Tibial nerve (tissue), 4 donors: ENCODE measurements at regions not wholly inside any gene's neighbourhood (a gene's known extent, or its start where the extent isn't known, plus 50 kb on each side); places are given as distances from the start of the nearest gene placed in this dataset.

Source experiments
- EP300 ChIP-seq, 2 donors: sonication (generic); formaldehyde crosslinking; IDR thresholded peaks; one replicate each; pipeline ENCODE4 v1.6.1; 2017; ENCODE audit warnings: antibody characterized with exemption in 2 of 2, mild to moderate bottlenecking in 1 of 2
- POLR2A ChIP-seq, 2 donors: fragments of 450-650 bp; IDR thresholded peaks; one replicate each; pipeline ENCODE4 v1.6.1; 2017; ENCODE audit warnings: antibody characterized with exemption in 2 of 2, mild to moderate bottlenecking in 2 of 2, moderate library complexity in 2 of 2
- TF ChIP-seq, protein P1 (sequence below), 5 experiments: fragments of 200-600 bp in 3 of 5; fragments of 450-650 bp in 2 of 5; sonication (generic) in 3 of 5; IDR thresholded peaks; one replicate each; pipeline ENCODE4 v1.5.1; 2016 to 2019; ENCODE audit warnings: antibody characterized with exemption in 5 of 5, mild to moderate bottlenecking in 3 of 5, moderate library complexity in 2 of 5

DNA sequence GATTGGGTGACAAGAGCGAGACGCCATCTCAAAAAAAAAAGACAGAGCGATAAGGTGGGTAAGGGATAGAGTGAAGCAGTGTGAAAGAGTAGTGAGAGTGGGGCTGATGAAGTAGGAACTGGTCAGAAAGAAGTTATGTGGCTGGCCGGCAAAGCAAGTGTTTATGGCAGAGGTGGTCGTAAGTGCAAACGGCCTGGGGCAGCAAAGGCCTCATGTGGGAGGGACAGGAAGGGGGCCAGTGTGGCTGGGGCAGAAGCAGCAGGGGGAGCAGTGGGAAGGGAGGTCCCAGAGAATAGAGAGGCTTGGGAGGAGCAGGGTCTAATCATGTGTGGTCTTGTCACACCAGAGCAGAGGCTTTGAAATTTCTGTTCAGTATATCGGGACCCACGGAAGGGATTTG, 186.2 kb downstream of the HS3ST3B1 start:
- TF ChIP-seq, protein P1, sequence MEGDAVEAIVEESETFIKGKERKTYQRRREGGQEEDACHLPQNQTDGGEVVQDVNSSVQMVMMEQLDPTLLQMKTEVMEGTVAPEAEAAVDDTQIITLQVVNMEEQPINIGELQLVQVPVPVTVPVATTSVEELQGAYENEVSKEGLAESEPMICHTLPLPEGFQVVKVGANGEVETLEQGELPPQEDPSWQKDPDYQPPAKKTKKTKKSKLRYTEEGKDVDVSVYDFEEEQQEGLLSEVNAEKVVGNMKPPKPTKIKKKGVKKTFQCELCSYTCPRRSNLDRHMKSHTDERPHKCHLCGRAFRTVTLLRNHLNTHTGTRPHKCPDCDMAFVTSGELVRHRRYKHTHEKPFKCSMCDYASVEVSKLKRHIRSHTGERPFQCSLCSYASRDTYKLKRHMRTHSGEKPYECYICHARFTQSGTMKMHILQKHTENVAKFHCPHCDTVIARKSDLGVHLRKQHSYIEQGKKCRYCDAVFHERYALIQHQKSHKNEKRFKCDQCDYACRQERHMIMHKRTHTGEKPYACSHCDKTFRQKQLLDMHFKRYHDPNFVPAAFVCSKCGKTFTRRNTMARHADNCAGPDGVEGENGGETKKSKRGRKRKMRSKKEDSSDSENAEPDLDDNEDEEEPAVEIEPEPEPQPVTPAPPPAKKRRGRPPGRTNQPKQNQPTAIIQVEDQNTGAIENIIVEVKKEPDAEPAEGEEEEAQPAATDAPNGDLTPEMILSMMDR (IDR thresholded peaks at IDR 0.05): no peak
- TF ChIP-seq POLR2A (IDR thresholded peaks at IDR 0.05) (no peak), EP300 (IDR thresholded peaks at IDR 0.05) (no peak)
